Activated naive CD8-positive, alpha-beta T cell treated with anti-CD3 and anti-CD28 coated beads, Interleukin-2, amount 50 U/mL, for 24 hours (primary cell): ENCODE measurements at regions not wholly inside any gene's neighbourhood (a gene's known extent, or its start where the extent isn't known, plus 50 kb on each side); places are given as distances from the start of the nearest gene placed in this dataset.

Source experiments
- ATAC-seq: fragments of 150-1000 bp; cut with Tn5 transposase; one replicate; pipeline ENCODE4 v1.10.0; 2021
- DNase-seq: peaks from one replicate; pipeline ENCODE4 v3.0.0; 2021
- H3K27ac Mint-ChIP-seq: one replicate; pipeline ENCODE4 v1.8.0; 2021; ENCODE audit warnings: mild to moderate bottlenecking, mixed read lengths
- H3K27me3 Mint-ChIP-seq: one replicate; pipeline ENCODE4 v1.8.0; 2021; ENCODE audit warnings: mixed read lengths
- H3K36me3 Mint-ChIP-seq: one replicate; pipeline ENCODE4 v1.8.0; 2021; ENCODE audit warnings: low read depth, mixed read lengths
- H3K4me1 Mint-ChIP-seq: one replicate; pipeline ENCODE4 v1.8.0; 2021; ENCODE audit warnings: mixed read lengths
- H3K4me3 Mint-ChIP-seq: one replicate; pipeline ENCODE4 v1.8.0; 2021; ENCODE audit warnings: mild to moderate bottlenecking, moderate library complexity, mixed read lengths
- H3K9me3 Mint-ChIP-seq: one replicate; pipeline ENCODE4 v1.8.0; 2021; ENCODE audit warnings: mixed read lengths

DNA sequence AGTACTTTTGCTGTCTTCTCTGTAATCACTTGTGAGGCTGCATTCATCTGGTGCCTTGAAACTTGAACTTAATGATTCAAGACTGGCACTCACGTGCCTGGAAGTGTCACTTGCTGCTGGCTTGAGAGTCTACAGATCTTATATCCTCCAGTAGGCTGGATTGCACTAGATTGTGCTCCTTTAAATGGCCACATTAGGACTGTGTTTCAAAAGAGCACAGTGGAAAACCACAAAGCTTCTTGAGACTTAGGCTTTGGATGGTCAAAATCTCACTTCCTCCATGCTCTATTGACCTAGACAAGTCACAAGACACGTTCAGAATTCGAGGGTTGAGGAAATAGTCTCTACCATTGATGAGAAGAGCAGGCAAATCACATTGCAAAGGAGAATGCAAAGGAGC is 1278.8 kb upstream of the MIR17HG start:
- Mint-ChIP-seq H3K36me3 (no peaks in the 10 kb centered on the region), H3K4me1 (no peaks in the 10 kb centered on the region), H3K27ac (no peak overlapping the region), H3K4me3 (no peak overlapping the region), H3K9me3 (peaks cover 17% of the 10 kb centered on the region), H3K27me3 (no peaks in the 10 kb centered on the region)
- DNase-seq (no peak), ATAC-seq (no peak)

GRCh38 chr13:90070362-90070761 is 1277.1 kb upstream of the MIR17HG start:
- H3K4me3 Mint-ChIP-seq, result no peak overlapping the region
- peaks cover 12% of the 10 kb centered on the region for H3K9me3 Mint-ChIP-seq
- H3K27ac Mint-ChIP-seq, result no peak overlapping the region
- DNase-seq (no peak), ATAC-seq (no peak)
- H3K36me3 Mint-ChIP-seq, result no peaks in the 10 kb centered on the region
- H3K4me1 Mint-ChIP-seq, result no peaks in the 10 kb centered on the region
- no peaks in the 10 kb centered on the region for H3K27me3 Mint-ChIP-seq

DNA sequence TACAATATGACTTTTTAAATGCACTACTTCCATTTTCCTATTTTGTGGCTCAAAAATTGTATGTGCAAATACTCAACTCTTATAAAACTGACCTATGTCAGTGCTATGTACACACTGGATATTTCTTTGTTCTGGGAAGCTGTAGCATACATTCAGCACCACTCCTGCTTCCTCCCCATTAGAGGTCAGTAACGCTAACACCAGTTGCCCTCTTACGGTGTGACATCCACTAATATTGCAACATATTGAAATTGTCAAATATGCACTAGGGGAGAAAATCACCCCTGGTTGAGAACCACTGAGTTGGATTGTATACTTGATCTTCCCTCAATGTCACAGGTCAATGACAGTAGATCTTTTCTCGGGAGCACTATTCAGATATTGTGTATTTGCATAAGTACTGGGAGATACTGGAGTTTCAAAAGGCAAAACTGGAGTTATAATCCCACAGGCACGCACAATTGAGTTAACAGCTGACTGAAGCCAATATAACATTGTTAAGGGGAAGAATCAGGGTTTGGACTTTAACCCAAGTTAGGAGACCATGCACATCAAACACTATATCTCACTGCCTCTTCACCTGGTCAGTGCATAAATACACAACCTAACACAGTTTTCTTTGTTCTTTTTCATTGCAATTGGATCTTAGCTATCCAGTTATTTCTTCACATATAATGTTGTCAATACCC is 1276.5 kb upstream of the MIR17HG start:
- no peaks in the 10 kb centered on the region for H3K4me1 Mint-ChIP-seq

GRCh38 chr13:90084684-90085290 is 1262.7 kb upstream of the MIR17HG start:
- H3K36me3 Mint-ChIP-seq, result no peaks in the 10 kb centered on the region
- no peak for ATAC-seq
- H3K4me3 Mint-ChIP-seq, result no peak overlapping the region
- H3K4me1 Mint-ChIP-seq, result no peaks in the 10 kb centered on the region
- H3K27me3 Mint-ChIP-seq, result no peaks in the 10 kb centered on the region
- DNase-seq, result no peak
- no peak overlapping the region for H3K27ac Mint-ChIP-seq
- H3K9me3 Mint-ChIP-seq, result peaks cover 18% of the 10 kb centered on the region

More for the DNA sequence above, 1276.5 kb upstream of the MIR17HG start:
- Mint-ChIP-seq H3K4me3 (no peak overlapping the region), H3K36me3 (no peaks in the 10 kb centered on the region), H3K9me3 (peaks cover 10% of the 10 kb centered on the region), H3K27me3 (no peaks in the 10 kb centered on the region), H3K27ac (no peak overlapping the region)
- DNase-seq (no peak), ATAC-seq (no peak)

DNA sequence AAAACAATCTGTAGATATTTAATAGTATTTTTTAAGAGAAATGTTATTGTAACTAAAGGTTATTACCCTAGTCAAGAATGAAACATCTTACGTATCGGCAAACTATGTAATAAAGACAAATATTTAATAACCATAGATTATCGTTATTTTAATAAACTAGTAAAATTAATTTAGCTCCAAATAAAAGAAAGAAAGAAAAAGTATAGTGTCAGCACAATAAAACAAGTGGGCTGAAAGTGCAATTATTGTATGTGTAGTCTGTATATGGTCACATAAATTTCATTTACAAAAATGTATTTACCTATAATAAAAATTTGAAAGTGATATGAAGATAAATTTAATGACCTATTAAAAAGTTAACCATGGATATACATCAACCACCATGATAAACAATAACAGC is 1258.4 kb upstream of the MIR17HG start:
- H3K27ac Mint-ChIP-seq, result no peak overlapping the region
- no peaks in the 10 kb centered on the region for H3K4me1 Mint-ChIP-seq
- H3K4me3 Mint-ChIP-seq, result no peak overlapping the region
- peaks cover 26% of the 10 kb centered on the region for H3K9me3 Mint-ChIP-seq
- DNase-seq (no peak), ATAC-seq (no peak)
- H3K36me3 Mint-ChIP-seq, result no peaks in the 10 kb centered on the region
- no peaks in the 10 kb centered on the region for H3K27me3 Mint-ChIP-seq

GRCh38 chr13:90091611-90092010 is 1255.9 kb upstream of the MIR17HG start:
- no peaks in the 10 kb centered on the region for H3K4me1 Mint-ChIP-seq
- no peak overlapping the region for H3K27ac Mint-ChIP-seq
- no peak for ATAC-seq
- no peak for DNase-seq
- H3K27me3 Mint-ChIP-seq, result no peaks in the 10 kb centered on the region
- H3K9me3 Mint-ChIP-seq, result peaks cover 29% of the 10 kb centered on the region
- H3K36me3 Mint-ChIP-seq, result no peaks in the 10 kb centered on the region
- no peak overlapping the region for H3K4me3 Mint-ChIP-seq

- Mint-ChIP-seq H3K4me3 (no peak overlapping the region), H3K9me3 (peaks cover 27% of the 10 kb centered on the region), H3K27me3 (no peaks in the 10 kb centered on the region), H3K36me3 (no peaks in the 10 kb centered on the region), H3K4me1 (no peaks in the 10 kb centered on the region), H3K27ac (no peak overlapping the region)
- no peak for ATAC-seq
- DNase-seq, result no peak
Measured at GRCh38 chr13:90094357-90094756, 1253.1 kb upstream of the MIR17HG start.

DNA sequence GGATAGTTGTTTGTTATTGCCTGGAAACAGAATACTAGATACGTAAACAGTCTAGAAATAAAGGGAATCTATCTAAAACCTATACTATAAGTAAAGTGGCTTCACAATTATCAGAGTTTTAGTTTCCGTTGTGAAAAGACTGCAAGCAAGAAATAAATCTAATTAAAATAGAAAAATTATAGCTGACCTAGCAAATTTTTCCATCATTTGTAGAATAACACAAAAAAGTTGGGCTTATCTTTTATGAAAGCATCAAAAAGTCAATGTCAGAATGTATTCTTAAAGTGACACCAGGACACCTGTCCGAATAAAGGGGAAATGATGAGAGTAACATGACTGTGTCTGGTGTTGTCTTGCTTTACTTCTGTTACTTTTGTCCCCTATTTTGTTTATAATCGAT is 1248.9 kb upstream of the MIR17HG start:
- H3K36me3 Mint-ChIP-seq, result no peaks in the 10 kb centered on the region
- H3K4me1 Mint-ChIP-seq, result no peaks in the 10 kb centered on the region
- no peak overlapping the region for H3K27ac Mint-ChIP-seq
- no peaks in the 10 kb centered on the region for H3K27me3 Mint-ChIP-seq
- H3K4me3 Mint-ChIP-seq, result no peak overlapping the region
- ATAC-seq (no peak), DNase-seq (no peak)
- H3K9me3 Mint-ChIP-seq, result peaks cover 34% of the 10 kb centered on the region

DNA sequence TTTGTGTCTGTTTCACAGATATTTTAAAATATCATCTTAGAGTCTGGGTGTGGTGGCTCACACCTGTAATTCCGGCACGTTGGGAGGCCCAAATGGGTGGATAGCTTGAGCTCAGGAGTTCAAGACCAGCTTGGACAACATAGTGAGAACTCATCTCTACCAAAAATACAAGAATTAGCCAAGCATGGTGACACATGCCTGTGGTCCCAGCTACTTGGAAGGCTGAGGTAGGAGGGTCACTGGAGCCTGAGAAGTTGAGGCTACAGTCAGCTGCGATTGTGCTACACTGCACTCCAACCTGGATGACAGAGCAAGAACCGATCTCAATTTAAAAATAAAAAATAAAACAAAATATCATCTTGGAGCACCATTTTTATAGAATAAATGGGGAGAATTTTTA is 1247.6 kb upstream of the MIR17HG start:
- no peaks in the 10 kb centered on the region for H3K27me3 Mint-ChIP-seq
- no peaks in the 10 kb centered on the region for H3K4me1 Mint-ChIP-seq
- peaks cover 39% of the 10 kb centered on the region for H3K9me3 Mint-ChIP-seq
- H3K27ac Mint-ChIP-seq, result no peak overlapping the region
- H3K4me3 Mint-ChIP-seq, result no peak overlapping the region
- ATAC-seq, result no peak
- DNase-seq, result no peak
- no peaks in the 10 kb centered on the region for H3K36me3 Mint-ChIP-seq

DNA sequence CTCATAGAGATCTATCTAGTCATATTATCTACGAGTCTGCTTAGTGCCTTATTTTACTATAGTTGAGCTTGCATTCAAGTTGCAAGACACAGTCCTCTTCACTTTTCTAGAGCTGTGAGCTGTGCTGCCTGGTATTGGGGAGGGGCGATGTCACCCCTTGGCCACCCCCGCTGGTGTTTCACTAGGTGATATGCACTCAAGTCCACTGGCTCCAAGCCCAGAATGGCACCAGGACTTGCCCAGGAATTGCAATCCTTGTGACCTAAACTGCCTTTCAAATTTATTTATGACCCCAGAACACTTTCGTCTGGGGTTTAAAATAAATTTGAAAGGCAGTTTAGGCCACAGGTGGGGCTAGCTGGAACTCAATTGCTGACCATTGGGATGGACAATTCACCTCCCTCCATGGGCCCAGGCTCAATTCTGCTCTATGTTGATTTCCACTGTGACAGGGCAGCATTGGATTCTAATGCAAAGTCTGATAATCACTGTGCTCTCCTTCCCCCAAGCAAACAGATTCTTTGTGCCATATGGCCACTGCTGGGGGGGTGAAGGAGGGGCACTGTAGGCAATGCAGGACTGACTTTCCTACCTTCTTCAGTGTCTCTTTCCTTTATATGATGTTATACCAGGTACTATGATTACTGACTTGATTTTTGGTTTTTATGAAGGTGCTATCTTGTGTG is 1244.2 kb upstream of the MIR17HG start:
- Mint-ChIP-seq H3K4me1 (no peaks in the 10 kb centered on the region), H3K9me3 (peaks cover 26% of the 10 kb centered on the region), H3K36me3 (no peaks in the 10 kb centered on the region), H3K27me3 (no peaks in the 10 kb centered on the region), H3K4me3 (no peak overlapping the region), H3K27ac (no peak overlapping the region)
- DNase-seq (no peak), ATAC-seq (no peak)

- Mint-ChIP-seq H3K9me3 (peaks cover 25% of the 10 kb centered on the region), H3K4me1 (no peaks in the 10 kb centered on the region), H3K36me3 (no peaks in the 10 kb centered on the region), H3K27me3 (no peaks in the 10 kb centered on the region), H3K4me3 (no peak overlapping the region), H3K27ac (no peak overlapping the region)
- ATAC-seq, result no peak
- no peak for DNase-seq
Measured at GRCh38 chr13:90104764-90105163, 1242.7 kb upstream of the MIR17HG start.

- ATAC-seq, result no peak
- H3K27me3 Mint-ChIP-seq, result no peaks in the 10 kb centered on the region
- no peak overlapping the region for H3K27ac Mint-ChIP-seq
- no peaks in the 10 kb centered on the region for H3K36me3 Mint-ChIP-seq
- no peaks in the 10 kb centered on the region for H3K4me1 Mint-ChIP-seq
- DNase-seq, result no peak
- peaks cover 28% of the 10 kb centered on the region for H3K9me3 Mint-ChIP-seq
- no peak overlapping the region for H3K4me3 Mint-ChIP-seq
Measured at GRCh38 chr13:90105276-90105675, 1242.2 kb upstream of the MIR17HG start.

DNA sequence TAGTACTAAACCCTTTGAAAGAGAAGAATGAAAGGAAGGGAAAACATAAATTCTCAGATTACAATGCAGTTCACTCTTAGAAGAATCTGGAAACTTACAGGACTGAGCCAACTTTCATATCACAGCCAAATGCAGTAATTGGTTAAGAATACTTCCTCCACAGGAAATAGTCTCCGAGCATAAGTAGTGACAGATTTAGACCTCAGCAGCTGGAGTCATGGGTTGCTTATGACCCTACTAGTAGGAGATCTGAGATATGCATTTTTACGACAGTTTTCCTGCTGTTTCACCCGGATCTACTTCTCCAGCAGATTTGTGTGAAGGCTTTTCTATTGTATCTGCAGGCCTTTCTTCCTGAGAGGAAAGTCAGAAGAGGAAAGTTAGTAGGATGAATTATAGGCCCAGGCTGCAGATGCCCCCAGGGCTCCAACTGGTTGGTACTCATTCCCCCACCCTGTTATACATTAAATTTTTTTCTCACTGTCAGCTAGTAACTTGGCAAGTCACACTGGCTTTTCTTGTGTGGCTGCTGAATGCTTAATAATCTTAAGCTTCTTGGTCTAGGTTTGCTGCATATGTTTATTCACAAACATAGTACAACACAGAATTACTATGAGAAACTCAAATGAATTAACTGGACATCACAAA is 1241.5 kb upstream of the MIR17HG start:
- ATAC-seq, result no peak
- H3K9me3 Mint-ChIP-seq, result peaks cover 26% of the 10 kb centered on the region
- no peak overlapping the region for H3K4me3 Mint-ChIP-seq
- no peaks in the 10 kb centered on the region for H3K4me1 Mint-ChIP-seq
- H3K36me3 Mint-ChIP-seq, result no peaks in the 10 kb centered on the region
- no peak overlapping the region for H3K27ac Mint-ChIP-seq
- no peaks in the 10 kb centered on the region for H3K27me3 Mint-ChIP-seq
- no peak for DNase-seq

- no peaks in the 10 kb centered on the region for H3K36me3 Mint-ChIP-seq
- H3K27ac Mint-ChIP-seq, result no peak overlapping the region
- DNase-seq, result no peak
- H3K27me3 Mint-ChIP-seq, result no peaks in the 10 kb centered on the region
- peaks cover 23% of the 10 kb centered on the region for H3K9me3 Mint-ChIP-seq
- no peaks in the 10 kb centered on the region for H3K4me1 Mint-ChIP-seq
- no peak for ATAC-seq
- no peak overlapping the region for H3K4me3 Mint-ChIP-seq
Measured at GRCh38 chr13:90107661-90108060, 1239.8 kb upstream of the MIR17HG start.

GRCh38 chr13:90108547-90108946 is 1238.9 kb upstream of the MIR17HG start:
- no peak overlapping the region for H3K27ac Mint-ChIP-seq
- H3K27me3 Mint-ChIP-seq, result no peaks in the 10 kb centered on the region
- ATAC-seq (no peak), DNase-seq (no peak)
- H3K9me3 Mint-ChIP-seq, result peaks cover 27% of the 10 kb centered on the region
- no peaks in the 10 kb centered on the region for H3K36me3 Mint-ChIP-seq
- H3K4me1 Mint-ChIP-seq, result no peaks in the 10 kb centered on the region
- H3K4me3 Mint-ChIP-seq, result no peak overlapping the region
